Upper lobe of right lung (tissue), 1 donor: ENCODE measurements at regions not wholly inside any gene's neighbourhood (a gene's known extent, or its start where the extent isn't known, plus 50 kb on each side); places are given as distances from the start of the nearest gene placed in this dataset.

Experiments
- ATAC-seq: fragments of 200-7000 bp; cut with Tn5 transposase; one replicate; pipeline ENCODE4 v1.9.1; 2020; ENCODE audit warnings: mild to moderate bottlenecking, moderate library complexity
- DNase-seq: peaks from one replicate; pipeline ENCODE4 v3.0.0-alpha.2; 2020
- H3K27ac ChIP-seq: fragments of 200-600 bp; one replicate; pipeline ENCODE4 v1.8.0; 2022
- H3K27me3 ChIP-seq: fragments of 200-600 bp; one replicate; pipeline ENCODE4 v1.8.0; 2022; ENCODE audit warnings: mild to moderate bottlenecking
- H3K36me3 ChIP-seq: fragments of 200-600 bp; one replicate; pipeline ENCODE4 v1.8.0; 2022
- H3K4me1 ChIP-seq: fragments of 200-600 bp; one replicate; pipeline ENCODE4 v1.8.0; 2022
- H3K4me3 ChIP-seq: fragments of 200-600 bp; one replicate; pipeline ENCODE4 v1.8.0; 2022; ENCODE audit warnings: mild to moderate bottlenecking
- H3K9me3 ChIP-seq: fragments of 200-600 bp; one replicate; pipeline ENCODE4 v1.8.0; 2022
- intact Hi-C: fragments of 100-400 bp; cut with DNase I; formaldehyde crosslinking; loops from one replicate; pipeline ENCODE4 v1.11.0; 2022
- TF ChIP-seq, protein P1 (sequence below): fragments of 200-600 bp; IDR thresholded peaks from one replicate; pipeline ENCODE4 v1.8.0; 2022; ENCODE audit warnings: antibody characterized with exemption
- donor health status: DM: no; HTN: yes; CAD: no; lungs with severe emphysema.

DNA sequence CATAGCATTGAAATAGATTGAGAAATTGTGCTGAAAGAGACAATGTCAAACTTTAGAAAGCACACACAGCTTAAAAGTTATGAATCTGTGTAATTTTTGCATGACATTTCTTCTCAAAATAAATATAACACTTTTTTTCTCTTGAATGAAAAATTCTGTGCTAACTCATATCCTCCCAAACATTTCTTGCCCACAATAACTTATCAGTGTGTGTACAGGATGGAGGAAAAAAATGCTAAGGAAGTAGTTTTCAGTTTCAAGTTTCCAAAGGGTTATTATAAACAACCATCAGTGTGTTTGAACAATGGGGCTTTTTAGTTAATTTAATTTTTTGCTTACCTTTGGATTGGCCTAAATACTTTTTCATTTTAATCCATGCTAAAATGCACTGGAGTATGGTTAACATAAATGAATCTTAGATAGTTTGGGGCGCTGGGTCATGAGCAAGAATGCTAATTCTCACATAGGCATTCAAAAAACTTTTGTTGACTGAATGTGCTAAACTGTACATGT, 82.9 kb upstream of the ARHGAP20 start:
- no peak for DNase-seq
- H3K4me1 ChIP-seq, result no peaks in the 10 kb centered on the region

DNA sequence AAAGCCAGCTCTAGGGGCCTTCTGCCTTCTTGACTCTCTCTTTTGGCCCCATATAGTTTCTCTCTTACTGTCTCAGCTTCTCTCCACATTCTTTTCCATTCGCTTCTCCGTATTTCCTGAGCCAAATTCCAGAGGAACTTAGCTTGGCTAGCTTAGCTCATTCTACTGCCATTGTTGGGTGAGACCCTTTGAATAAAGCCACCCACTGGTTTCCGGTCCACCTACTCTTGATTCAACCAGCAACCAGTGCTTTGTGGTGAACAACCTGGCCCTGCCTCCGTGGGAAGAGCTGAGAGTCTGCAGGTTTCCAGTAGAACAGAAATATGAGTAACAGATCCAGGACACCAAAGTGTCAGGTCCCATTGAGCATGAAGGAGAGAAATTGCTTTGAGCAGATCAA, 81.3 kb upstream of the ARHGAP20 start:
- Histone ChIP-seq H3K4me1 (no peaks in the 10 kb centered on the region), H3K27me3 (no peaks in the 10 kb centered on the region), H3K4me3 (no peak overlapping the region), H3K36me3 (no peaks in the 10 kb centered on the region), H3K27ac (no peak overlapping the region), H3K9me3 (no peaks in the 10 kb centered on the region)
- TF ChIP-seq, protein P1, sequence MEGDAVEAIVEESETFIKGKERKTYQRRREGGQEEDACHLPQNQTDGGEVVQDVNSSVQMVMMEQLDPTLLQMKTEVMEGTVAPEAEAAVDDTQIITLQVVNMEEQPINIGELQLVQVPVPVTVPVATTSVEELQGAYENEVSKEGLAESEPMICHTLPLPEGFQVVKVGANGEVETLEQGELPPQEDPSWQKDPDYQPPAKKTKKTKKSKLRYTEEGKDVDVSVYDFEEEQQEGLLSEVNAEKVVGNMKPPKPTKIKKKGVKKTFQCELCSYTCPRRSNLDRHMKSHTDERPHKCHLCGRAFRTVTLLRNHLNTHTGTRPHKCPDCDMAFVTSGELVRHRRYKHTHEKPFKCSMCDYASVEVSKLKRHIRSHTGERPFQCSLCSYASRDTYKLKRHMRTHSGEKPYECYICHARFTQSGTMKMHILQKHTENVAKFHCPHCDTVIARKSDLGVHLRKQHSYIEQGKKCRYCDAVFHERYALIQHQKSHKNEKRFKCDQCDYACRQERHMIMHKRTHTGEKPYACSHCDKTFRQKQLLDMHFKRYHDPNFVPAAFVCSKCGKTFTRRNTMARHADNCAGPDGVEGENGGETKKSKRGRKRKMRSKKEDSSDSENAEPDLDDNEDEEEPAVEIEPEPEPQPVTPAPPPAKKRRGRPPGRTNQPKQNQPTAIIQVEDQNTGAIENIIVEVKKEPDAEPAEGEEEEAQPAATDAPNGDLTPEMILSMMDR, result no peak
- intact Hi-C loops, result no loop called here
- ATAC-seq, result no peak
- no peak for DNase-seq

More for the DNA sequence above, 82.9 kb upstream of the ARHGAP20 start:
- Histone ChIP-seq H3K27me3 (no peaks in the 10 kb centered on the region), H3K4me3 (no peak overlapping the region), H3K27ac (no peak overlapping the region), H3K36me3 (no peaks in the 10 kb centered on the region), H3K9me3 (no peaks in the 10 kb centered on the region)
- intact Hi-C loops, result no loop called here
- no peak for ATAC-seq
- TF ChIP-seq, protein P1, result no peak

DNA sequence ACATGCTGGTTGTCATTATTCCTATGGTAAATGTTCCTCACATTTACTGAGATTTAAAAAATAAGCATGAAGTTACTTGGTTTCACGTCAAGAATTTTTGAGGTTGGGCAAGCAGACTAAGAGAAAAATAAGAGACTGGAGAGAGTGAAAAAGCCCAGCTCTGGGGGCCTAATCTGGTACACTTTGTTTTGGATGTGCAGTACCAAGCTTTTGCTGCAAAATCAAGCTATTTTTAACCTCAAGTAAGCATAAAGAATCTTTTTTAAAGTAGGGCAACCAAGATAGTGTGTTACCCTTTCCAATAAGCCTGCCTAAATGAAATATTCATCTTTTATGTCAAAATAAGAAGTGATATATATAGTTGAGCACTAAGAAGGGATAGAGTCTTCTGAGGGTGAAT, 79.4 kb upstream of the ARHGAP20 start:
- no peak overlapping the region for H3K4me3 ChIP-seq
- H3K9me3 ChIP-seq, result no peaks in the 10 kb centered on the region
- TF ChIP-seq, protein P1, result no peak
- no peaks in the 10 kb centered on the region for H3K27me3 ChIP-seq
- no peaks in the 10 kb centered on the region for H3K36me3 ChIP-seq
- intact Hi-C loops, result no loop called here
- H3K4me1 ChIP-seq, result no peaks in the 10 kb centered on the region
- DNase-seq, result no peak
- H3K27ac ChIP-seq, result no peak overlapping the region
- ATAC-seq, result no peak

DNA sequence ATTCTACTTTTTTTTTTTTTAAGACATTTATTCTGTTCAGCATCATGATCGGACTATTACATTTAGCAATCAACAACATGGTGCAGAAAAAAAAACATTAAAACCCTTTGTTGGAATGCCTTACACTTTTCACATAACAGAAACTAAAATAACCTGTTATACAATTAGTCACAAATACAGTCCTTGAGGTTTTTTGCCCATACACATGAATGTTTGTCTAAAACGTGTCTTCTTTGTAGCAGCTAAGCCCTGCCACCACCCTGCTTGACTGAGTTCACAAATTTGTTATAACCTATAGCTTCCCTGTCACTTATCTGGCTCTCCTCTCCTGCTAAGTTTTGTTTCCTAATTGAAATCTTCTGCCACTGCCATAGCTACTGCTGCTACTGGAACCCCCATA, 75.4 kb upstream of the ARHGAP20 start:
- ATAC-seq (no peak), DNase-seq (no peak)
- Histone ChIP-seq H3K27me3 (no peaks in the 10 kb centered on the region), H3K9me3 (no peaks in the 10 kb centered on the region), H3K4me1 (no peaks in the 10 kb centered on the region), H3K27ac (no peak overlapping the region), H3K4me3 (no peak overlapping the region), H3K36me3 (no peaks in the 10 kb centered on the region)
- TF ChIP-seq, protein P1, result no peak
- intact Hi-C loops, result no loop called here

DNA sequence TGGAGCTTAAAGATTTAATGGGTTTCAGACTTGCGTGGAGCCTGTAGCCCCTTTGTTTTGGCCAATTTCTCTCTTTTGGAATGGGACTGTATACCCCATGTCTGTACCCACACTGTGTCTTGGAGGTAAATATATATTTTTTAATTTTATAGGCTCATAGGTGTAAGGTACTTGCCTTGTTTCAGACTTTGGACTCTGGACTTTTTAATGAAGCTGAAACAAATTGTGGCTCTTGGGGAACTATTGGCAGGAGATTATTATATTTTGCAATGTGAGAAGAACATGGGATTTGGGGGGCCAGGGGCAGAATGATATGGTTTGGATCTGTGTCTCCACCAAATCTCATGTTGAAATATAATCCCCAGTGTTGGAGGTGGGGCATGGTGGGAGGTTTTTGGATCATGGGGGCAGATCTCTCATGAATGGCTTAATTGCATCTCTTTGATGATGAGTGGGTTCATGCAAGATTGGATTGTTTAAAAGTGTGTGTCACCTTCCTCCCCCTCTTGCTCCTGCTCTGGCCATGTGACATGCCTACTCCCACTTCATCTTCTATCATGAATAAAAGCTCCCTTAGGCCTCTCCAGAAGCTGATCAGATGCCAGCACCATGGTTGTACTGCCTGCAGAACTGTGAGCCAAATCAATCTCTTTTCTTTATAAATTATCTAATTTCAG, 74.1 kb upstream of the ARHGAP20 start:
- H3K36me3 ChIP-seq, result no peaks in the 10 kb centered on the region
- H3K27me3 ChIP-seq, result no peaks in the 10 kb centered on the region
- no peak overlapping the region for H3K4me3 ChIP-seq
- no peak for DNase-seq
- intact Hi-C loops, result no loop called here
- no peaks in the 10 kb centered on the region for H3K9me3 ChIP-seq
- H3K27ac ChIP-seq, result no peak overlapping the region
- TF ChIP-seq, protein P1, result no peak
- no peaks in the 10 kb centered on the region for H3K4me1 ChIP-seq
- ATAC-seq, result no peak
